ENCODE measurements at regions not wholly inside any gene's neighbourhood (a gene's known extent, or its start where the extent isn't known, plus 50 kb on each side); places are given as distances from the start of the nearest gene placed in this dataset.
"Not testable (repeated sequence)": the region's sequence is repeated elsewhere in the genome, so short reads cannot be mapped to it uniquely, and the experiment has no call there.

GRCh38 chrX:122972604-122973003 lies 211.5 kb upstream of the GRIA3 start:
- no peak for DNase-seq
- 46 to 50% (median 46%) methylated on average over 2 of the region's 2 CpGs for WGBS, 3 donors

GRCh38 chrX:122982521-122982920 lies 201.6 kb upstream of the GRIA3 start:
- no peak overlapping the region for H3K27ac ChIP-seq (ENCODE audit: low read depth in 1 of 3, low read length in 2 of 3)
- no peaks in the 10 kb centered on the region for H3K36me3 ChIP-seq (ENCODE audit: control insufficient read depth in 3 of 3, insufficient read depth in 2 of 3, low read depth in 1 of 3, low read length in 3 of 3)
- no peak for DNase-seq
- 82 to 90% (median 85%) methylated on average over 6 of the region's 6 CpGs for WGBS, 3 donors
- FAIRE-seq = no peak
- H3K4me3 ChIP-seq (ENCODE audit: low read depth in 1 of 3, low read length in 3 of 3) = no peak overlapping the region
- no peaks in the 10 kb centered on the region for H3K27me3 ChIP-seq (ENCODE audit: control insufficient read depth in 3 of 3, insufficient read depth in 3 of 3, low read length in 3 of 3)
- H3K4me1 ChIP-seq (ENCODE audit: control insufficient read depth in 3 of 3, insufficient read depth in 2 of 3, low read depth in 1 of 3, low read length in 2 of 3) = no peaks in the 10 kb centered on the region
- no peaks in the 10 kb centered on the region for H3K9me3 ChIP-seq (ENCODE audit: control insufficient read depth in 2 of 2, insufficient read depth in 1 of 2, low read depth in 1 of 2, low read length in 1 of 2)

More at GRCh38 chrX:122972604-122973003, 211.5 kb upstream of the GRIA3 start:
- Histone ChIP-seq H3K27me3 (ENCODE audit: control insufficient read depth in 3 of 3, insufficient read depth in 3 of 3, low read length in 3 of 3) (no peaks in the 10 kb centered on the region), H3K4me3 (ENCODE audit: low read depth in 1 of 3, low read length in 3 of 3) (no peak overlapping the region), H3K4me1 (ENCODE audit: control insufficient read depth in 3 of 3, insufficient read depth in 2 of 3, low read depth in 1 of 3, low read length in 2 of 3) (no peaks in the 10 kb centered on the region), H3K27ac (ENCODE audit: low read depth in 1 of 3, low read length in 2 of 3) (no peak overlapping the region), H3K36me3 (ENCODE audit: control insufficient read depth in 3 of 3, insufficient read depth in 2 of 3, low read depth in 1 of 3, low read length in 3 of 3) (no peaks in the 10 kb centered on the region), H3K9me3 (ENCODE audit: control insufficient read depth in 2 of 2, insufficient read depth in 1 of 2, low read depth in 1 of 2, low read length in 1 of 2) (no peaks in the 10 kb centered on the region)
- no peak for FAIRE-seq

GRCh38 chrX:123002844-123003243 lies 181.2 kb upstream of the GRIA3 start:
- not testable (repeated sequence) for H3K4me1 ChIP-seq (ENCODE audit: control insufficient read depth in 3 of 3, insufficient read depth in 2 of 3, low read depth in 1 of 3, low read length in 2 of 3); H3K36me3 ChIP-seq (ENCODE audit: control insufficient read depth in 3 of 3, insufficient read depth in 2 of 3, low read depth in 1 of 3, low read length in 3 of 3); H3K27ac ChIP-seq (ENCODE audit: low read depth in 1 of 3, low read length in 2 of 3); H3K4me3 ChIP-seq (ENCODE audit: low read depth in 1 of 3, low read length in 3 of 3); FAIRE-seq; H3K9me3 ChIP-seq (ENCODE audit: control insufficient read depth in 2 of 2, insufficient read depth in 1 of 2, low read depth in 1 of 2, low read length in 1 of 2); H3K27me3 ChIP-seq (ENCODE audit: control insufficient read depth in 3 of 3, insufficient read depth in 3 of 3, low read length in 3 of 3); DNase-seq
- 80 to 93% (median 81%) methylated on average over 2 of the region's 2 CpGs for WGBS, 3 donors

GRCh38 chrX:123013141-123013540 lies 170.9 kb upstream of the GRIA3 start:
- Histone ChIP-seq H3K27me3 (ENCODE audit: control insufficient read depth in 3 of 3, insufficient read depth in 3 of 3, low read length in 3 of 3) (no peaks in the 10 kb centered on the region), H3K36me3 (ENCODE audit: control insufficient read depth in 3 of 3, insufficient read depth in 2 of 3, low read depth in 1 of 3, low read length in 3 of 3) (no peaks in the 10 kb centered on the region), H3K4me1 (ENCODE audit: control insufficient read depth in 3 of 3, insufficient read depth in 2 of 3, low read depth in 1 of 3, low read length in 2 of 3) (no peaks in the 10 kb centered on the region), H3K9me3 (ENCODE audit: control insufficient read depth in 2 of 2, insufficient read depth in 1 of 2, low read depth in 1 of 2, low read length in 1 of 2) (no peaks in the 10 kb centered on the region), H3K4me3 (ENCODE audit: low read depth in 1 of 3, low read length in 3 of 3) (no peak overlapping the region), H3K27ac (ENCODE audit: low read depth in 1 of 3, low read length in 2 of 3) (no peak overlapping the region)
- DNase-seq (no peak), FAIRE-seq (no peak)
- 58 to 71% (median 63%) methylated on average over 1 of the region's 1 CpG for WGBS, 3 donors

DNA sequence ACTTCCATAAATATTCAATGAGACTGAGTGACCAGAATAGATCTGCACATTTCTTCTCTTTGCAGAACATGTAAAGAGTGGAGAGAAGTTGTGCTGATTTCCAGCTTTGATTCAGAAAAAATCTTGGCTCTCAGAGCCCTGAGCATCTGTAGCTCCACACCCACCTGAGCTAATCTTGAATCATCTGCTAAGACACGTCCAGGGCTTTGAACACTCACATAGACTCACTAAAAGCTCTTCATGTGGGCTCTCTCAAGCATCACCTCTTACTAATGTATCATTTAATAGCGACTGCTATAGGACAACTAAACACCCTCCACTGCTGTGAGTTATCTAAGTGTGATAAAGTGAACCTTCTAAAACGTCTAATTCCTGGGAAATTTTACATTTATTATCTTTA lies 147.7 kb upstream of the GRIA3 start:
- Histone ChIP-seq H3K36me3 (ENCODE audit: control insufficient read depth in 3 of 3, insufficient read depth in 2 of 3, low read depth in 1 of 3, low read length in 3 of 3) (no peaks in the 10 kb centered on the region), H3K27me3 (ENCODE audit: control insufficient read depth in 3 of 3, insufficient read depth in 3 of 3, low read length in 3 of 3) (no peaks in the 10 kb centered on the region), H3K4me3 (ENCODE audit: low read depth in 1 of 3, low read length in 3 of 3) (no peak overlapping the region), H3K27ac (ENCODE audit: low read depth in 1 of 3, low read length in 2 of 3) (no peak overlapping the region), H3K9me3 (ENCODE audit: control insufficient read depth in 2 of 2, insufficient read depth in 1 of 2, low read depth in 1 of 2, low read length in 1 of 2) (no peaks in the 10 kb centered on the region), H3K4me1 (ENCODE audit: control insufficient read depth in 3 of 3, insufficient read depth in 2 of 3, low read depth in 1 of 3, low read length in 2 of 3) (no peaks in the 10 kb centered on the region)
- FAIRE-seq = no peak
- WGBS, 3 donors = 26 to 48% (median 48%) methylated on average over 3 of the region's 3 CpGs
- DNase-seq = no peak

DNA sequence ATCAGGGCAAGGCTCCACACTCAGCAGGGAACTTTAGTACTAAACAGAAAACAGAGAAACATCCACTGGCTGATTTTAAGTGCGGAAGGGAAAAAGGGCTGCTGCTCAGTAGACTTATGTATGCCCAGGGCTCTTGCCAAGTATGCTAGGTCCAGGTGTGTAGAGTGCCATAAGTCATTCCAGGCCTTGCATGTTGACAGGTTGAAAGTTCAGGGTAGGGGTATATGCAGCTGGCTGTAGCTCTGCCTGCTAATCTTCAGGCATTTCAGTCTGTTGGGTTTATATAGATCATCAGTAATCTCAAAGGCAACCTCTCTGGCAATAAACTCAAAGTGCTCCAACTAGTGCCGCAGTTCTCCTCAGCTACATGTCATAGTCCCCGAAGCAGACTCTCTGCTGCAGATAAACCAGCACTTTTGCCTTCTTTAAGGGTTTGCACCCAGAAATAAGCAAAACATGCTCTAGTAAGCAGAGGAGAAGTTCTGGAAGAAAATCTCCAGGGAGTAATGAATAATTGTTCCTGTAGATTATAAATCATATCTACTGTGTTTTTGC lies 134.9 kb upstream of the GRIA3 start:
- 36 to 55% (median 38%) methylated on average over 3 of the region's 3 CpGs for WGBS, 3 donors
- no peaks in the 10 kb centered on the region for H3K4me1 ChIP-seq (ENCODE audit: control insufficient read depth in 3 of 3, insufficient read depth in 2 of 3, low read depth in 1 of 3, low read length in 2 of 3)
- FAIRE-seq (no peak), DNase-seq (peak; percentile 1 to 8)
- H3K36me3 ChIP-seq (ENCODE audit: control insufficient read depth in 3 of 3, insufficient read depth in 2 of 3, low read depth in 1 of 3, low read length in 3 of 3) = no peaks in the 10 kb centered on the region
- H3K27ac ChIP-seq (ENCODE audit: low read depth in 1 of 3, low read length in 2 of 3) = no peak overlapping the region
- no peaks in the 10 kb centered on the region for H3K27me3 ChIP-seq (ENCODE audit: control insufficient read depth in 3 of 3, insufficient read depth in 3 of 3, low read length in 3 of 3)
- H3K4me3 ChIP-seq (ENCODE audit: low read depth in 1 of 3, low read length in 3 of 3) = no peak overlapping the region
- H3K9me3 ChIP-seq (ENCODE audit: control insufficient read depth in 2 of 2, insufficient read depth in 1 of 2, low read depth in 1 of 2, low read length in 1 of 2) = no peaks in the 10 kb centered on the region

GRCh38 chrX:123060986-123061385 lies 123.1 kb upstream of the GRIA3 start:
- no peaks in the 10 kb centered on the region for H3K4me1 ChIP-seq (ENCODE audit: control insufficient read depth in 3 of 3, insufficient read depth in 2 of 3, low read depth in 1 of 3, low read length in 2 of 3)
- no peaks in the 10 kb centered on the region for H3K9me3 ChIP-seq (ENCODE audit: control insufficient read depth in 2 of 2, insufficient read depth in 1 of 2, low read depth in 1 of 2, low read length in 1 of 2)
- no peaks in the 10 kb centered on the region for H3K36me3 ChIP-seq (ENCODE audit: control insufficient read depth in 3 of 3, insufficient read depth in 2 of 3, low read depth in 1 of 3, low read length in 3 of 3)
- no peak for FAIRE-seq
- H3K27ac ChIP-seq (ENCODE audit: low read depth in 1 of 3, low read length in 2 of 3) = no peak overlapping the region
- H3K27me3 ChIP-seq (ENCODE audit: control insufficient read depth in 3 of 3, insufficient read depth in 3 of 3, low read length in 3 of 3) = no peaks in the 10 kb centered on the region
- no peak overlapping the region for H3K4me3 ChIP-seq (ENCODE audit: low read depth in 1 of 3, low read length in 3 of 3)
- DNase-seq = no peak

DNA sequence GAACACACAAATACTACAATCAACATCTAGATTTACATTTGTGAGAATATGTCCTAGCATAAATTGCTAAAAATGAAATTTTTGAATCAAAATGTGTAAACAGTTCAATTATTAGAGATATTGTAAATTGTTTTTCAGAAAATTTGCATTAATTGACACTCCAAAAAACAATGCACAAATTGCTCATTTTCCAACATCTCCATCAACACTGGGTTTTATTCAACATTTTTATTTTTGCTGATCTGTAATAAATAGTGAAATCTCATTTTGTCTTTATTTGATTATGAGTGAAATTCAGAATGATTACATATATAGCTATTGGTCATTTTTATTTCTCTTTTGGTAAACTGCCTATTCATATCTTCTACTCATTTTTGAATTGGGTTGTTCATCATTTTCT lies 120.0 kb upstream of the GRIA3 start:
- DNase-seq = no peak
- Histone ChIP-seq H3K36me3 (ENCODE audit: control insufficient read depth in 3 of 3, insufficient read depth in 2 of 3, low read depth in 1 of 3, low read length in 3 of 3) (no peaks in the 10 kb centered on the region), H3K27me3 (ENCODE audit: control insufficient read depth in 3 of 3, insufficient read depth in 3 of 3, low read length in 3 of 3) (no peaks in the 10 kb centered on the region), H3K4me1 (ENCODE audit: control insufficient read depth in 3 of 3, insufficient read depth in 2 of 3, low read depth in 1 of 3, low read length in 2 of 3) (no peaks in the 10 kb centered on the region), H3K4me3 (ENCODE audit: low read depth in 1 of 3, low read length in 3 of 3) (no peak overlapping the region), H3K27ac (ENCODE audit: low read depth in 1 of 3, low read length in 2 of 3) (no peak overlapping the region), H3K9me3 (ENCODE audit: control insufficient read depth in 2 of 2, insufficient read depth in 1 of 2, low read depth in 1 of 2, low read length in 1 of 2) (no peaks in the 10 kb centered on the region)
- peak; percentile 5 for FAIRE-seq

DNA sequence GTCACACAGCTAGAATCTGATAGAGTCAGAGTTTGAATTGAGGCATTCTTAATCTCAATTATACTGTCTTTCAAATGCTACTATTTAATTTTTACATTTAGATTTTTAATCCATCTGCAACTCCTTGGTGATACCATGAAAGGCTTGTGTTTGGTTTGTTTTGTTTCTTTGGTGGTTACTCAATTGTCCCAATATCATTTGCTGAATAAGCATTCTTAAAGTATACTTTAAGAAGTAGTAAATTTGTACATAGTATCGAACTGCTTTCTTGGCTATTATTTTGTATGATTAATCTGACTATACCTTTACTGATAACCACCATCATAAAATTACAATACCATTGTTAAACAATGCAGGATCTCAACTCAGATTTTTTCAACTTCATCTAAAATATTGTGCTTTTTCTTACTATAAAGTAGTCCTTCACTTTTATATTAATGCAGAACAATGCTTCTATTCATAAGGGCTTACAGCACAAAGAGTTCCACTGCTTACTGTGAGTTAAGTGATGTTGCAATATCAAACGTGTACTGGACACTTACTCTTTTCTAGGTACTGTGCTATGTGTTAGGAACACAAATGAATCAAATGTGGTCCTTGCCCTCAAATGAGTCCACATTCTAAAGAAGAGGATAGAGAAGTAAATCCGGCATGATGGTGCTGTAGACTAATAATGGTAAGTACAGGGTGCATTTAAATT lies 111.2 kb upstream of the GRIA3 start:
- Histone ChIP-seq H3K9me3 (ENCODE audit: control insufficient read depth in 2 of 2, insufficient read depth in 1 of 2, low read depth in 1 of 2, low read length in 1 of 2) (no peaks in the 10 kb centered on the region), H3K36me3 (ENCODE audit: control insufficient read depth in 3 of 3, insufficient read depth in 2 of 3, low read depth in 1 of 3, low read length in 3 of 3) (no peaks in the 10 kb centered on the region), H3K27ac (ENCODE audit: low read depth in 1 of 3, low read length in 2 of 3) (no peak overlapping the region), H3K27me3 (ENCODE audit: control insufficient read depth in 3 of 3, insufficient read depth in 3 of 3, low read length in 3 of 3) (no peaks in the 10 kb centered on the region), H3K4me3 (ENCODE audit: low read depth in 1 of 3, low read length in 3 of 3) (no peak overlapping the region), H3K4me1 (ENCODE audit: control insufficient read depth in 3 of 3, insufficient read depth in 2 of 3, low read depth in 1 of 3, low read length in 2 of 3) (no peaks in the 10 kb centered on the region)
- 54 to 65% (median 61%) methylated on average over 3 of the region's 3 CpGs for WGBS, 3 donors
- FAIRE-seq (no peak), DNase-seq (no peak)
